CD4-positive, alpha-beta T cell (primary cell): ENCODE measurements at regions not wholly inside any gene's neighbourhood (a gene's known extent, or its start where the extent isn't known, plus 50 kb on each side); places are given as distances from the start of the nearest gene placed in this dataset.

Experiments
- ATAC-seq: fragments of 200-7000 bp; cut with Tn5 transposase; one replicate; pipeline ENCODE4 v1.10.0; 2022; ENCODE audit warnings: mild to moderate bottlenecking; ENCODE audit not compliant: poor library complexity
- CTCF ChIA-PET: fragments of 350-600 bp; sonication (Branson Sonifier 250); formaldehyde crosslinking; loops from one replicate; lab custom pipeline; 2021; ENCODE audit warnings: antibody characterized with exemption, inconsistent platforms; lab: Charles Lee
- POLR2A ChIA-PET: fragments of 350-600 bp; sonication (Branson Sonifier 250); formaldehyde crosslinking; loops from one replicate; lab custom pipeline; 2021; ENCODE audit warnings: antibody characterized with exemption, inconsistent platforms; lab: Charles Lee
- DNase-seq, 14 experiments: peaks; one replicate each; pipeline ENCODE4 v3.0.0-alpha.2; 2013 to 2020; ENCODE audit warnings: mixed read lengths in 2 of 14
- H3K27ac ChIP-seq, 2 donors: one replicate each; pipeline versions ENCODE4 v1.5.1 to v1.7.0; 2013; ENCODE audit warnings: low read length in 2 of 2, low read depth in 1 of 2, mild to moderate bottlenecking in 1 of 2
- H3K27me3 ChIP-seq, 2 experiments: 1 replicate in 1 of 2; 2 replicates in 1 of 2; pipeline versions ENCODE4 v1.6.1 to v1.7.0; 2013; ENCODE audit warnings: low read length in 2 of 2, control low read depth in 1 of 2, mild to moderate bottlenecking in 1 of 2, moderate library complexity in 1 of 2; ENCODE audit not compliant: insufficient read depth in 2 of 2, control insufficient read depth in 1 of 2
- H3K36me3 ChIP-seq: one replicate; pipeline ENCODE4 v1.6.1; 2013; ENCODE audit warnings: low read length, control low read depth; ENCODE audit not compliant: insufficient read depth
- H3K4me1 ChIP-seq: one replicate; pipeline ENCODE4 v1.6.1; 2013; ENCODE audit warnings: low read length, control low read depth; ENCODE audit not compliant: insufficient read depth
- H3K4me3 ChIP-seq: one replicate; pipeline ENCODE4 v1.5.1; 2013; ENCODE audit warnings: mild to moderate bottlenecking, low read length, moderate library complexity
- H3K9me3 ChIP-seq, 2 experiments: 1 replicate in 1 of 2; 2 replicates in 1 of 2; pipeline versions ENCODE4 v1.6.1 to v1.7.0; 2013; ENCODE audit warnings: low read length in 2 of 2, mild to moderate bottlenecking in 2 of 2, control low read depth in 1 of 2, moderate library complexity in 1 of 2; ENCODE audit not compliant: control insufficient read depth in 1 of 2, insufficient read depth in 1 of 2
- H3K27ac Mint-ChIP-seq: one replicate; pipeline ENCODE4 v1.8.0; 2020; ENCODE audit warnings: mixed read lengths
- H3K27me3 Mint-ChIP-seq: one replicate; pipeline ENCODE4 v1.8.0; 2021; ENCODE audit warnings: mixed read lengths
- H3K36me3 Mint-ChIP-seq: one replicate; pipeline ENCODE4 v1.8.0; 2021; ENCODE audit warnings: low read depth, mixed read lengths
- H3K4me1 Mint-ChIP-seq: one replicate; pipeline ENCODE4 v1.8.0; 2021; ENCODE audit warnings: low read depth, mixed read lengths
- H3K4me3 Mint-ChIP-seq: one replicate; pipeline ENCODE4 v1.8.0; 2020; ENCODE audit warnings: mild to moderate bottlenecking, mixed read lengths
- H3K9me3 Mint-ChIP-seq: one replicate; pipeline ENCODE4 v1.8.0; 2020; ENCODE audit warnings: mixed read lengths
- intact Hi-C, 2 experiments: fragments of 100-400 bp; cut with DNase I in 1 of 2; cut with micrococcal nuclease in 1 of 2; formaldehyde crosslinking; loops; one replicate each; pipeline versions ENCODE4 v1.15.1 to v1.9.0; 2023 to 2025; cut with DNase I, micrococcal nuclease
- TF ChIP-seq, protein P1 (sequence below): fragments of 200-600 bp; IDR thresholded peaks from one replicate; pipeline ENCODE4 v1.8.0; 2022; ENCODE audit warnings: antibody characterized with exemption, mild to moderate bottlenecking

DNA sequence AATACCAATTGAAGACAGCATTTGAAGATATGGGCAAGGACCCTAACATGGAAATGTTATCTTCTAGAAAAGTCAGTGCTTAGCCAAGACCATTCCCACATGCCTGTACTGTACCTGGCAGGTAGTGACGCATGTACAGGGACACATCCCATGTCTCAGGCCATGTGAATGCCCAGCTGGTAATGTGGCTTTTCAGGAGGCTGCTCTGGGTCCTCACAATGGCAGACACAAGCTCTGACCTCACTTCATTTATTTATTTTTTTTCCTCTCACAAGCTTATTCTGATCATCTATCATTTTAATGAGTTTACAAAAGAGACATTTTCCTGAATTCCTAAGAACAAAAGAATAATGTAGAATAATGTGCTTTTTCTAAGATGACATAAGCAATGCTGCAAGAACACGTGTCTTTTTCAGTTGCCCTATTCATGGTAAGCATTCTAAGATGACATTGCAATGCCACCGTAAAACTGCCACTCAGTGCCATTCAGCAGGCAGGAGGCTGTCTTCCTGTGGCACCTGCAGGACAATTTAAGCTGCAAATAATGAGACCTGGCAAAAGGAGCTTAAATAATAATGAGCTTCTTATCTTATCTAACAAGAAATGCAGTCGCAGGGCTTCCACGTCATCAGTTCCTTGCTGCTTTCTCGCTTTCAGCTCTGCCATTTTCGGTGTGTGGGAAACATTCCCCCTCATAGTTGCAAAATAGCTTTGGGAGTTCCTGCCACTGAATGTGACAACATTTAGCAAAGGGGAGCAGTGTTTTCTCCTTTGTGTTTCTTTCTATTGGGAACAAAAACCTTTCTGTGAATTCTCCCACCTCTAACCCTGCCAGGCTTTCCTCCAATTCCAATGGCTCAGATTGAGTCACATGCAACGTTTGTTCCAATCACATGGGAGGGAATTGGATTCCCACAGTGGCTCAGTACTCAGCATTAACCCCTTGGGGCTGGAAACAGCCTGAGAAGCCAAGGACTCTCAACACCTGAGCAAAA lies 113.0 kb downstream of the SEC23IP start:
- Mint-ChIP-seq H3K27ac (no peak overlapping the region), H3K9me3 (no peaks in the 10 kb centered on the region), H3K27me3 (peaks cover 69% of the 10 kb centered on the region), H3K36me3 (no peaks in the 10 kb centered on the region), H3K4me1 (no peaks in the 10 kb centered on the region), H3K4me3 (no peak overlapping the region)
- Histone ChIP-seq H3K9me3 (no peaks in the 10 kb centered on the region), H3K27ac (no peak overlapping the region), H3K4me1 (no peaks in the 10 kb centered on the region), H3K36me3 (no peaks in the 10 kb centered on the region), H3K4me3 (no peak overlapping the region), H3K27me3 (peaks cover 9 to 14% of the 10 kb centered on the region in 2 experiments)
- ChIA-PET CTCF (no interaction called here), POLR2A (no interaction called here)
- TF ChIP-seq, protein P1, sequence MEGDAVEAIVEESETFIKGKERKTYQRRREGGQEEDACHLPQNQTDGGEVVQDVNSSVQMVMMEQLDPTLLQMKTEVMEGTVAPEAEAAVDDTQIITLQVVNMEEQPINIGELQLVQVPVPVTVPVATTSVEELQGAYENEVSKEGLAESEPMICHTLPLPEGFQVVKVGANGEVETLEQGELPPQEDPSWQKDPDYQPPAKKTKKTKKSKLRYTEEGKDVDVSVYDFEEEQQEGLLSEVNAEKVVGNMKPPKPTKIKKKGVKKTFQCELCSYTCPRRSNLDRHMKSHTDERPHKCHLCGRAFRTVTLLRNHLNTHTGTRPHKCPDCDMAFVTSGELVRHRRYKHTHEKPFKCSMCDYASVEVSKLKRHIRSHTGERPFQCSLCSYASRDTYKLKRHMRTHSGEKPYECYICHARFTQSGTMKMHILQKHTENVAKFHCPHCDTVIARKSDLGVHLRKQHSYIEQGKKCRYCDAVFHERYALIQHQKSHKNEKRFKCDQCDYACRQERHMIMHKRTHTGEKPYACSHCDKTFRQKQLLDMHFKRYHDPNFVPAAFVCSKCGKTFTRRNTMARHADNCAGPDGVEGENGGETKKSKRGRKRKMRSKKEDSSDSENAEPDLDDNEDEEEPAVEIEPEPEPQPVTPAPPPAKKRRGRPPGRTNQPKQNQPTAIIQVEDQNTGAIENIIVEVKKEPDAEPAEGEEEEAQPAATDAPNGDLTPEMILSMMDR: no peak
- intact Hi-C loops: no loop called here
- ATAC-seq (no peak), DNase-seq (no peak)

DNA sequence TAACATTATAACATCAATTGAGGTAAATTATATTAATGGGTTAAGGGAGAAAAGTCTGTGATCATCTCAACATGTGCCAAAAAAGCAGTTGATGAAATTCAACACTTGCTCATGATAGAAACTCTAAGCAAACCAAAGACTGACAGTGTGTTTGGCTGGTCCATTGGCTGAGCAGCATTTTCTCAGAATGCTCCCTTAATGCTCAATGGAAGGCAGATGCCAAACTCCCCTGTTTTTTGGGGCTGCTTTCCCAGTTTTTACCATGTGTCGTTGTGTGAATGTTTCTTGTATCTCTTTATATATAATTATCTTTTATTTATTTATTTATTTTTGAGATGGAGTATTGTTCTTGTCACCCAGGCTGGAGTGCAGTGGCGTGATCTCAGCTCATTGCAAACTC lies 114.7 kb downstream of the SEC23IP start:
- Histone ChIP-seq H3K4me1 (no peaks in the 10 kb centered on the region), H3K27me3 (peaks cover 14 to 27% of the 10 kb centered on the region in 2 experiments), H3K4me3 (no peak overlapping the region), H3K27ac (no peak overlapping the region), H3K9me3 (peaks cover 0 to 9% of the 10 kb centered on the region in 2 experiments), H3K36me3 (no peaks in the 10 kb centered on the region)
- no peak overlapping the region for H3K4me3 Mint-ChIP-seq
- H3K36me3 Mint-ChIP-seq: no peaks in the 10 kb centered on the region
- ChIA-PET CTCF (no interaction called here), POLR2A (no interaction called here)
- TF ChIP-seq, protein P1: no peak
- no peak overlapping the region for H3K27ac Mint-ChIP-seq
- H3K9me3 Mint-ChIP-seq: no peaks in the 10 kb centered on the region
- peaks cover 72% of the 10 kb centered on the region for H3K27me3 Mint-ChIP-seq
- no peaks in the 10 kb centered on the region for H3K4me1 Mint-ChIP-seq
- DNase-seq (no peak), ATAC-seq (no peak)
- intact Hi-C loops: no loop called here

DNA sequence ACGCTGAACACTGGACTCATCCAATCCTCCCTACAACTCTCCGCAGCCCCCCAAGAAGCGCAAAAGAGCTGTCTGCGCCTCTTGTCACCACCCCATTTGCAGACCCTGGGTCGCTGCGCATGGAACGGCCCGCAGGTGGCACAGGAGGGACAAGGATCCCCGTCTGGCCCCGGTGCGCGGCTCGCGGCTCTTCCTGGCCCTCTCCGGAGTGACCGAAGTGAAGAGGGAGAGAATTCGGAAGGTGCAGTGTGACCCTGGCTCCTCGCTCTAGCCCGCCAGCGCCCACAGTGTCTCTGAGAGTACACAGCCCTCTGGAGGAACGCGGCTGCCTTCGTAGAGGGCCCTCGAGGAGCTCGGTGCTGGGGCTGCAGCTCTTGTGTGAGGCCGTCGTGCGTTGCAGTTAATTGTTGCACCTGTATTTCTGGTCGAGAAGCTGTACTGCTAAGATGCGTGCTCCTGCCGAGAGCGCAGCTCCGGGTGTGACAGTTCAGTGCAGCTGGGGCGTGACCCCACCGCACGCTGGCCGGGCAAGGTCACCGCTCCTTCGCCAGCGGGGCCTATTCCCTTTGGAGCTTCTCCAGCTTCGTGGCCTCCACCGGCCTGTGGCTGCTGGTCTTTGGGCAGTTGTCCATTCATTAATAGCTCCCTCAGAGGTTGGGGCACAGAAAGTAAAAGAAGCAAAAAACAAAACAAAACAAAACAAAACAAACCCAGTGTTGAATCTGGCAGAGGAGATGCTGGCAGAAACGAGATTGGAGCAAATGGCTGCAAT lies 119.0 kb downstream of the SEC23IP start:
- no peaks in the 10 kb centered on the region for H3K36me3 ChIP-seq
- H3K9me3 ChIP-seq: peaks cover 0 to 9% of the 10 kb centered on the region in 2 experiments
- H3K9me3 Mint-ChIP-seq: no peaks in the 10 kb centered on the region
- no peak overlapping the region for H3K4me3 Mint-ChIP-seq
- H3K4me1 ChIP-seq: no peaks in the 10 kb centered on the region
- H3K36me3 Mint-ChIP-seq: no peaks in the 10 kb centered on the region
- peaks cover 71% of the 10 kb centered on the region for H3K27me3 Mint-ChIP-seq
- peaks cover 15 to 17% of the 10 kb centered on the region in 2 experiments for H3K27me3 ChIP-seq
- TF ChIP-seq, protein P1: no peak
- H3K27ac ChIP-seq: no peak overlapping the region
- H3K4me1 Mint-ChIP-seq: no peaks in the 10 kb centered on the region
- CTCF ChIA-PET: no interaction called here
- H3K4me3 ChIP-seq: no peak overlapping the region
- POLR2A ChIA-PET: no interaction called here
- no peak for DNase-seq
- no peak for ATAC-seq
- no peak overlapping the region for H3K27ac Mint-ChIP-seq
- intact Hi-C loops: no loop called here
